Urothelium cell line (cell line): ENCODE measurements at regions not wholly inside any gene's neighbourhood (a gene's known extent, or its start where the extent isn't known, plus 50 kb on each side); places are given as distances from the start of the nearest gene placed in this dataset.
"Not testable (repeated sequence)": the region's sequence is repeated elsewhere in the genome, so short reads cannot be mapped to it uniquely, and the experiment has no call there.

Experiments
- DNase-seq: peaks from one replicate; pipeline ENCODE4 v3.0.0; 2011; ENCODE audit warnings: low spot score, mixed read lengths
- FAIRE-seq: peaks from 2 replicates; lab custom pipeline; 2011; peaks lifted over from hg19 to GRCh38; lab: Jason Lieb, UNC

- FAIRE-seq (no peak), DNase-seq (no peak)
Observed at GRCh38 chr14:103186909-103187586, 63.8 kb downstream of the TNFAIP2 start.

DNA sequence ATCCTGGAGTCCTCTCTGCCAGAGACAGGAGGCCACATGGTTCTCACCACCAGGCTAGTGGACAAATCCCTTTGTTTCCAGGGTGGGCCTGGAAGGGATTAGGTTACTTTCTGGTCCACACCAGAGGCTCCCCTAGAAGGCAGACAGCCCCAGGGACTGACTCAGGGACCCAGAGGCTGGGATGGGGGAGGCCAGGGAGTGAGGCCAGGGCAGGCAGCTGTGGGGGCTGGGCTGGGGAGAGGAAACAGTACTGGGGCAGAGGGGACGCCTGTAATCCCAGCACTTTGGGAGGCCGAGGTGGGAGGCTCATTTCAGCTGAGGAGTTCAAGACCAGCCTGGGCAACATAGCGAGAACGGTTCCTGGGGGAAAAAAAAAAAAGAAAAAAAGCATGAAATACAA lies 64.7 kb downstream of the TNFAIP2 start:
- no peak for DNase-seq
- FAIRE-seq = no peak

- DNase-seq (no peak), FAIRE-seq (no peak)
Observed at GRCh38 chr14:103188810-103189480, 65.7 kb downstream of the TNFAIP2 start.

DNA sequence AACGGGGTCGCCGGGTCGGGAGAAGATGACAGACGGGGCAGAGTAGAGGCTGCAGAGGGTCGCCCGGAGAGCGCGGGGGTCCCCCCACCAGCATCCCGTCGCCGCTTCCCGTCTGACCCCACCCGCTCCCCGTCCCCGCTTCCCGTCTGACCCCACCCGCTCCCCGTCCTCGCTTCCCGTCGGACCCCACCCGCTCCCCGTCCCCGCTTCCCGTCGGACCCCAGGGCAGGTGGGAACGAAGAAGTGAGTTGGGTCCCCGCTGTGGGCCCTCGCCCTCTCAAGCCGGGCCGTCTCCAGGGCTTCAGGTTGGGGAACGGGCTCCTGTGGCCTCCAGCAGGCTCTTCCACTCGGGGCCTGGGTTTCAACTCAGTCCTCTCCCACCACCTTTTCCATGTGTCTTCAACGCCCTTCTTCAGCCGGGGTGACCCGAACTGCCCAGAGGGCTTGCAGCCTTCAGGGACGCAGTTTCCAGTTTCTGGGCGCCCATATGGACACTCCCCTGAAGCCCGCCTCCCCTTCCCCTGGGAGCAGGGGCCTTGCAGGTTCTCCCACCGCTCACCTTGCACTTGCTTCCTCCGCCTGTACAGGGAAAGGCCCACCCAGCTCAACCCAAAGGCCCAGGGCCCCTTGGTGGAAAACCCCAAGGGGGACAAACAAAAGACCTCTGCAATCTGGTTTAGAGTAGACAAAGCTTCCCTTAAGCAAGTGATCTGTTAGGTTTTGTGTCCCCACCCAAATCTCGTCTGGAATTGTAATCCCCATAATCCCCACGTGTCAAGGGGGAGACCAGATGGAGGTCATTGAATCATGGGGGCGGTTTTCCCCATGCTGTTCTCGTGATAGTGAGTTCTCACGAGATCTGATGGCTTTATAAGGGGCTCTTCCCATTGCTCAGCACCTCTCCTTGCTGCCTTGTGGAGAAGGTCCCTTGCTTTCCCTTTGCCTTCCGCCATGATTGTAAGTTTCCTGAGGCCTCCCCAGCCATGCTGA lies 66.5 kb downstream of the TNFAIP2 start:
- no peak for FAIRE-seq
- no peak for DNase-seq

DNA sequence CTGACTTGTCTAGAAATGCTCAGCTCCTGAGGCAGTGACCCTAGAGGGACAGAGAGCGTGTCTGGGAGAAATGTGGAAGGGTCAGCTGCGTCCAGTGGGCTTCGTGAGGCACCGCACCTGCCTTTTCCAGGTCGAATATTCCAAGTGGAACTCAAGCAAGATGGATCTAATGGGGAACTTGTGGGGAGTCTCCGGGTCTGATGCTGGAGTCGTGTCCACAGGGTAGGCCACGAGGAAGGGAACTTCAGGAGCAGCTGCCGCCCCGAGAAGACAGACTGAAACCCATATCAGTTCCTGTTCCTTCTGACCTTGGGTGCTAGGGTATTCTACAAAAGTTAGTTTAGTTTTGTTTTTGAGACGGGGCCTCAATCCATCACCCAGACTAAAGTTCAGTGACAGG lies 67.5 kb downstream of the TNFAIP2 start:
- FAIRE-seq (no peak), DNase-seq (no peak)

DNA sequence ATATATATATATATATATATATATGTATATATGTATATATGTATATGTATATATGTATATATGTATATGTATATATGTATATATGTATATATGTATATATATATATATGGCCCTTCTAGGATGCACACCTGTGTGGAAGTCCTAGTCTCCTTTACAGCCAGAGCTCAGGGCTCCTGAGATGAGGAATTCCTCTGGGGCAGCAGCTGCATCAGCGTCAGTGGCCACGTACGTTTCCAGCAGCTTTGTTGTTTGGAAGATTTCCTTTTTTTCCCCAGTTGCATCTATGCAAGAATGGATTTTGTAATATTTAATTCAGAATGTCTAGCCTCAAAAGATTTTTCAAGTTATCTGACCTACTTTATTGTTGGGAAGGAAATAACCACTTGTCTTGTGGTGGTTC lies 68.6 kb downstream of the TNFAIP2 start:
- FAIRE-seq (no peak), DNase-seq (no peak)

DNA sequence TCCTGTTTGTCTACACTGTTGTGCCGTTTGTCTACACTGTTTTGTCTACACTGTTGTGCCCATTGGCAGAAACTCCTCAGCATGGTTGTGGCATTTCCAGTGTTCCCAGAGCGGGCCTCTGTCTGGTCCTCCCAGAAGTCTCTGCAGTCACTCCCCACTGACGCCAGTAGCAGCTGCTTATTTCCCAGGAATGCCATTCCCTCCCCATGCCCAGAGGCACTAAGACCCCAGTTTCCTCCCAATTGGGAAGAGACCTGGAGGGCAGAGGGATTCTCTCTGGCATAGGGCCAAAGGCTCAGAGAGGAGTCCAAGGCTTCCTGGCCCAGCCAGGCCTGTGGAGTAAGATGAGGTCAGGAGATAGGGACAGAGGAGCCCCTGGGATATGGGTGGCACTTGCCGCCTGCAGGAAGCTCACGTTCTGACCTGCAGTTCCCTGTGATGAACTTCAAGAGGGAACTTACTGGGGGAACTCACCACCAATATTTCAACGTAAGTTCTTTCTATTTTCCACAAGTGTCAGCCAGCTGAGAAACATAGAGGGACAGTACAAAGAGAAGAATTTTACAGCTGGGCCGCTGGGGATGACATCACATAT lies 69.1 kb downstream of the TNFAIP2 start:
- FAIRE-seq (no peak), DNase-seq (no peak)

DNA sequence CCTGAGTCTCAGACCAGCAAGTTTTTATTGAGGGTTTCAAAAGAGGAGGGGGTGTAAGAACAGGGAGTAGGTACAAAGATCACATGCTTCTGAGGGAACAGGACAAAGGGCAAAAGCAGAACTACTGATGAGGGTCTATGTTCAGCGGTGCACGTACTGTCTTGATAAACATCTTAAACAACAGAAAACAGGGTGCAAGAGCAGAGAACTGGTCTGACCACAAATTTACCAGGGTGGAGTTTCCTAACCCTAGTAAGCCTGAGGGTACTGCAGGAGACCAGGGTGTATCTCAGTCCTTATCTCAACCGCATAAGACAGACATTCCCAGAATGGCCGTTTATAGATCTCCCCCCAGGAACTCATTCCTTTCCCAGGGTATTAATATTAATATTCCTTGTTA lies 69.6 kb downstream of the TNFAIP2 start:
- FAIRE-seq, DNase-seq: not testable (repeated sequence)

- DNase-seq, FAIRE-seq: not testable (repeated sequence)
Observed at GRCh38 chr14:103193491-103193890, 70.2 kb downstream of the TNFAIP2 start.

GRCh38 chr14:103194256-103195045 lies 71.2 kb downstream of the TNFAIP2 start:
- FAIRE-seq (no peak), DNase-seq (no peak)

DNA sequence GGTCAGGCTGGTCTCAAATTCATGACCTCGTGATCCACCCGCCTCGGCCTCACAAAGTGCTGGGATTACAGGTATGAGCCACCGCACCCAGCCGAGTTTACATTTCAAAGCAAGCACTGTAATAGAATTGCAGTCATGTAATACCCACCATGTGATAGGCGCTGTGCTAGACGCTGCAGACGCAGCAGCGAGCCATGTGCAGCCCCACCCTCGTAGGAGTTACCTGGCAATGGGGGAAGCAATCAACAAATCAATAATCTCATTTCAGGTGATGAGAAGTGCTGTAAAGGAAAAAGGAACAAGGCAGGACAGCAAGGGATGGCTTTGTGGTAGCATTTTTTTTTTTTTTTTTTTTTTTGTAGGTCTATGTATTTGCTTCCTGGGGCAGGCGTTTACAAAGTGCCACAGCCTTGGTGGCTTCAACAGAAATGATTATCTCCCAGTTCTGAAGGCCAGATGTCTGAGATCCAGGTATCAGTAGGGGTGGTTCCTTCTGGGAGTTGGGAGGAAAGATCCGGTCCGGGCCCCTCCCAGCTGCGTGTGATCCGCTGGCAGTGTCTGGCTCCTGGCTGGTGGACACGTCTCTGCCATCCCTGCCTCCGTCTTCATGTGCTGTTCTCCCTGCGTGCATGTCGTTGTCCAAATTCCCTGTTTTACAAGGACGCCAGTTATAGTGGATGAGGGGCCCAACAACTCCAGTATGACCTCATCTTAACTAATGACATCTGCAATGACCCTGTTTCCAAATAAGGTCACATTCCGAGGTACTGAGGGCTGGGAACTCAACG lies 72.8 kb downstream of the TNFAIP2 start:
- no peak for FAIRE-seq
- DNase-seq = no peak

- DNase-seq = no peak
- FAIRE-seq = no peak
Observed at GRCh38 chr14:103196716-103197115, 73.5 kb downstream of the TNFAIP2 start.

DNA sequence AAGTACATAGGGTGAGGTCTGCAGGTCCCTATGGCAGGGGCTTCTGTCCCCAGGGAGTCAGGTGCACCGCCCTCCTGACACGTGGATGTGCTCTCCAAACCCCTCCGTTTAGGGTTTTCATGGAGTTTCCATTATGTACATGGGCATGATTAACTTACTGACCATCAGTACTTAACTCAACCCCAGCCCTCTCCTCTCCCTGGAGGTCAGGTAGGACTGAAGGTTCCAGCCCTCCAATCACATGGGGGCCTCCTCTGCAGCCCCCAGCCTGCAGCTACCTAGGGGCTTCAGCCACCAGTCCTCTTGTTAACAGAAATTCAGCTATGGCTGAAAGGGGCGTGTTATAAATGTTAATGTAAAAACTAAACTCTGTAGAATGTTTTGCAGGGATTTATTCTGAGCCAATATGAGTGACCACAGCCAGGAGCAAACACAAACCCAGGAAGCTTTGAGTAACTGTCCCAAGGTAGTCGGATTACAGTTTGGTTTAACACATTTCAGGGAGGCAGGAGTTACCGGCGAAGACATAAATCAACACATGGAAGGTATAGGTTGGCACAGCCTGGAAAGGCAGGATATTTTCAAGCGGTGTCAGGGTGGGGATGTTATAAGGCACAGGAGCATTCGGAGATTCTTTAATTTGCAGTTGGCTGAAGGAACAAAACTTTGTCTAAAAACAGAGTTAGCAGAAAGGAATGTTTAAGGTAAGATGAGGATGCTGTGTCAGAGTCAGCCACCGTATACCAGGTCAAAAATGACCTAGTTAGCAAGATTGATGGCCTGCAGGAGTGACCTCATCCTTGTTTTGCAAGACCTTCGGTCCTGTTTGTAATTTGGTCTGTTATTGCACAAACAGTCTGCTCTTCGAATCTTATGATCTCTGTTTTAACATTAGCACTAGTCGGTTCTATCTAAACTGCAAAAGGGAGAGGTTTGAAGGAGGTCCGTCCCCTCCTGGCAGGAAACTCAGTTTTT lies 75.2 kb downstream of the TNFAIP2 start:
- DNase-seq (no peak), FAIRE-seq (no peak)

DNA sequence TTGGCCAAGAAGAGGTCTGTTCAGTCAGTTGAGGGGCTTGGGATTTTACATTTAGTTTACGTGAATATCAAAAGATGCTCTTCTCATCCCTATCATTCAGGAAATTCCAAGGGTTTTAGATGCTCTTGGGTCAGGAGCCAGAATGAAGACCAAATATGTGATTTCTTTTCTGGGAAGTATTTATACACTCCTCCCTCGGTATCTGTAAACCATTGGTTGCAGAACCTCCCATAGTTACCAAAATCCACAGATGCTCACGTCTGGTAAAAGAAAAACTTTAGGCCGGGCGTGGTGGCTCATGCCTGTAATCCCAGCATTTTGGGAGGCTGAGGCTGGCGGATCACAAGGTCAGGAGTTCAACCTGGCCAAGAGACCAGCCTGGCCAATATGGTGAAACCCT lies 75.9 kb downstream of the TNFAIP2 start:
- DNase-seq (no peak), FAIRE-seq (no peak)

DNA sequence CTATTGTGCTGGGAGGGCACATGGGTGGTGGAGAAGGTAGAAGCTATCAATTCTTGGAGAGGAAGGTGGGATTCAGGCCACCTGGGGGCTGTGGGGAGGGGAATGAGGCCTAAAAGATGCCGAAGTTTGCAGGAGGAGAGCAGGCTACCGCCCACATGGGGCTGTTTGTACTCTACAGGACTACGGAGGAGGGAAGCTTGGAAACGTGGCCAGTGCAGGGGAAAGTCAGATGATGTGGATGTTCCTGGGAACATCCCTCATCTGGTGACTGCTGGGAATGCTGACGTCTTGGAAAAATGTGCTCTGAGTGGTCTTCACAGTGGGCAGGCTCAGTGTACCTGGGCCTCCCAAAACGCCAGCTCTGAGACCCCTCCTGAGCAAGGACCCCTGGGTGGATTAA lies 78.5 kb downstream of the TNFAIP2 start:
- DNase-seq = no peak
- no peak for FAIRE-seq

- DNase-seq (no peak), FAIRE-seq (no peak)
Observed at GRCh38 chr14:103204852-103205540, 81.7 kb downstream of the TNFAIP2 start.

DNA sequence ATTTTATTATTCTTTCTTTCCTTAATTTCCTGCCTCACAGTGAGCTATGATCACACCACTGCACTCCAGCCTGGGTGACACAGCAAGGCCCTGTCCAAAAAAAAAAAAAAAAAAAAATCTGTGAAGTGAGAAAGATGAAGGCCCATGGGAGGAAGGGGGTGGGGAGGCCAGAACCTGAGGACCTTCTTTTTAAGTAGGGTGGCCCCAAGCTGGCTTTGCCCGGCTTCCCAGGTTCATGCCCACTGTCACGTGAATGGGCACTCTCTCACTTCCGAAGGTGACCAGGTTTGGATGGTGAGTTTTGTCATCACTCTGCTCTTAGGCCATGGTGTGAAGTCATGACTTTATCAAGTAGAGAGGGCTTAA lies 82.3 kb downstream of the TNFAIP2 start:
- DNase-seq (no peak), FAIRE-seq (no peak)

GRCh38 chr14:103206023-103206481 lies 82.8 kb downstream of the TNFAIP2 start:
- FAIRE-seq (no peak), DNase-seq (no peak)
